Fibroblast of upper back skin (primary cell): ENCODE measurements at regions not wholly inside any gene's neighbourhood (a gene's known extent, or its start where the extent isn't known, plus 50 kb on each side); places are given as distances from the start of the nearest gene placed in this dataset.
"Not testable (repeated sequence)": the region's sequence is repeated elsewhere in the genome, so short reads cannot be mapped to it uniquely, and the experiment has no call there.

Experiments
- DNase-seq: peaks from one replicate; pipeline ENCODE4 v3.0.0-alpha.2; 2013

DNA sequence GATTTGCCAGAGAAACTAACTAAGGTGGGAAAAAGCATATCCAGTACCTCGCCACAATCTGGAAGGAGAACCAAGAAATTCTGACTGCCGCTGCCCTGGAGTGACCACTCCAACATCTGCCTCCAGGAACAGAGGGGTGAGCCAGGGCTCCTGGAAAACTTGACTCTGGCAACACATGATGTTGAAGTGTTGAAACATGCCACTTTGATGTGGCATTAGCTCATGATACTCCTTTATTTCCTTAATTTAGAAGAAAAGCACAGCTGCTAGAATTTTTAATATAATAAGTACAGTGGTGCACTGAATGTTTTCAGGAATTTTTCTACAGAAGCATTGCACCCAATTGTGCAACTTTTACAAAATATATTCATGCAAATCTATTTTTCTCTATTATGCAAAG is 109.9 kb upstream of the BCL6 start:
- DNase-seq = no peak

DNA sequence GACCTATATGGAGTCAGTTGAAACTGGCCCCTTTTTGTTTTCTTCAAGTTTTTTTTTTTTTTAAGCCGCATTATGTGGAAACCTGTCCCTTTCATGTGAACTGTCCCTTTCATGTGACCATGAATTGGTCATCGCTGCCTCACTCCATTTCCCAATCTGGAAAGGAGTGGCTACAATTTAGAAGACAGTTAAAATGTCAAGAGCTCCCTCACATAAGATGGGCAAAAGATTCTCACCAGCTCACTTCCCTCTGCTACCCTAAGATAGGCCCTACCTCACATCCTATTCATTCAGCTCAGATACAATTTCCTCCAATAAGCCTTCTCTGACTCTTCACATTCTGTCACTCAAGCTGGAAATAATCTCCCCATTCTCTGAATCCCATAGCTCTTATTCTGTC is 111.3 kb upstream of the BCL6 start:
- no peak for DNase-seq

DNA sequence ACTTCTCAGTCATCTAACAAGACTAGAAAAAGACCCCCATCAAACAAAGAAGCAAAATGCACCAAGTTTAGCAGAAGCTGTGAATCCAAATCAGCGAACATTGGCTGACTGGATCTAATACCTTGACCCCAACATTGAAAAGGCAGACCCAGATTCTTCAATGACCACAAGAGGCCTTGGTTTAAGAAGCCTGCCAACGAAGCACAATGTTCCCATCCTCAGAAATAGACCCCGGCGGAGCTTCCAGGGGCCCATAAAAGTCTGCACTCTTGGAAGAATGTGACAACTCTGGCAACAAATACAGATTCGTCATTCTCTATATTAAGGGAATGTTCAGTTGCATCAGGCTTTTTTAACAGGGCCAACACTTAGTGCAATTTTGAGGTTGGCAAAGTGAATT is 112.8 kb upstream of the BCL6 start:
- peak; percentile 22 for DNase-seq

DNA sequence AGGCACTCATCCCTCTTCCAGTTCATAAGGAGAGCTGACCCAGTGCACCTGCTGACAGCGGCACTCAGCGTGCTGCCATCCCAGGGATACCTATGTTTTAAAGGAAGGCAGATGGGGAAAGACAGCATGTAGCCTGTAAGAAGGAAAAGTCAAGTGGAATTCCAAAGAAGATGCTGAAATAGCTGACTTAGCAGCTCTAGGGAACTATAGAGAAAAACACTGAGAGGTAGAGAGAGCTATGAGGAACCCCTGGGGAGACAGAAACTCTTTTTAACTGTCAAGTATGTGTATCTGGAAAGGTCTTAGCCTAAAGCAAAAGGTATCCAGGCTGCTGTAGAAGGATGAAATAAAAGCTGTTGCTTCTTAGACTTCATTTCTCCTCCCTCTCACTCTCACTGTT is 113.4 kb upstream of the BCL6 start:
- no peak for DNase-seq

DNA sequence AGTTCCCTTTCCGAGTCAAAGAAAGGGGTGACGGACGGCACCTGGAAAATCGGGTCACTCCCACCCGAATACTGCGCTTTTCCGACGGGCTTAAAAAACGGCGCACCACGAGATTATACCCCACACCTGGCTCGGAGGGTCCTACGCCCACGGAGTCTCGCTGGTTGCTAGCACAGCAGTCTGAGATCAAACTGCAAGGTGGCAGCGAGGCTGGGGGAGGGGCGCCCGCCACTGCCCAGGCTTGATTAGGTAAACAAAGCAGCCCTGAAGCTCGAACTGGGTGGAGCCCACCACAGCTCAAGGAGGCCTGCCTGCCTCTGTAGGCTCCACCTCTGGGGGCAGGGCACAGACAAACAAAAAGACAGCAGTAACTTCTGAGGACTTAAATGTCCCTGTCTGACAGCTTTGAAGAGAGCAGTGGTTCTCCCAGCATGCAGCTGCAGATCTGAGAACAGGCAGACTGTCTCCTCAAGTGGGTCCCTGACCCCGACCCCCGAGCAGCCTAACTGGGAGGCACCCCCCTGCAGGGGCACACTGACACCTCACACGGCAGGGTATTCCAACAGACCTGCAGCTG is 117.5 kb upstream of the BCL6 start:
- not testable (repeated sequence) for DNase-seq

DNA sequence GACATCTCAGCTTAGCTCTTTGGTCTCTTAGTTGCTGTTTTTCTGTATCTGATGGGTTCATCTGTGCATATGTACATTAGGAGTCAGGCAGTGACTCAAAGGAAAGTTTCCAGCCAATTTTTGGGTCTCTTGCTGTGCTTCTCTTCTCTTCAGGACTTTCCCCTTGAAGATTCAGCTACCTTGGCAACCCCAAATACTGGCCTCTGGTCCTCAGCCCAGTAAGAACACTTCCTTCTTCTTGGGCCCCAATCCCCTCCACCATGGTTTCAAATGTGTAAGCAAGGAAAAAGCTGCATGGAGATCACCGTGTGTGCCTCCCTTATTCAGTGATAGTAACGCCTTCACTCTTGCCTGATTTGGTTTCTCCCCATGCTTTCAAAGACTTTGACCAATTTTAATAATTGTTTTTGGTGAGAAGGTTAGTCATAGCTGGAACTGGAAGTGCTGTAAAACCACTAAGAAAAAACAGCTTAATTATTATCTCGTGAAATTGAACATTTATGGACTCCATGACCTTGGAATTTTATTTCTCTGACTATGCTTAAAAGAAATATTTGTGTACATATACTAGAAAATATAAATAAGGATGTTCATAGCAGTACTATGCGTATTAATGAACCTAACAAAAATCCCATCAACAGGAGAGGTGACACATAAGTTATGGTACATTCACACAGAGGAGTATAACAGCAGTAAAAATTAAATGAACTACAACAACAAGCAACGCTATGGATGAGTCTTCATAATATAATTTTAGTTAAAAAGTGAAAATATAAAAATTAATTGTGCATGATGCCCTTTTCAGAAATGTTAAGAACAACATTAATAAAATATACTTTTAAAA is 125.3 kb upstream of the BCL6 start:
- no peak for DNase-seq

DNA sequence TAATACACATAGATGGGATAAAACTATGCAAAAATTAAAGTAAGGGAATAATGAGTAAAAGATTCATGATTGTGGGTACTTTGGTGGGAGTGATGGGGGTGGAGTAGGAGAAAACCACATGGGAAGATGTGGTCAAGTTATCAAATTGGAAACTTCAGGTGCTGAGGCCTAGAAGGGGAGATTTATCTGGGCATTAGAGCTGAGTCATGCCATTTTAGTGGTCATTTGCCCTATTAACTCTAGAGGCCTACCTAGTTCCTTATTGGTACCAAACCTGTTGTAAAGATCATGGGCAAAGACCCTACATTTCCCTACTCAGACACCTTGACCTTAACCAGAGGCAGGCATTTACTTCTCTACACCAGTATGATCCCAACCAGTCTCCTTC is 125.9 kb upstream of the BCL6 start:
- no peak for DNase-seq

DNA sequence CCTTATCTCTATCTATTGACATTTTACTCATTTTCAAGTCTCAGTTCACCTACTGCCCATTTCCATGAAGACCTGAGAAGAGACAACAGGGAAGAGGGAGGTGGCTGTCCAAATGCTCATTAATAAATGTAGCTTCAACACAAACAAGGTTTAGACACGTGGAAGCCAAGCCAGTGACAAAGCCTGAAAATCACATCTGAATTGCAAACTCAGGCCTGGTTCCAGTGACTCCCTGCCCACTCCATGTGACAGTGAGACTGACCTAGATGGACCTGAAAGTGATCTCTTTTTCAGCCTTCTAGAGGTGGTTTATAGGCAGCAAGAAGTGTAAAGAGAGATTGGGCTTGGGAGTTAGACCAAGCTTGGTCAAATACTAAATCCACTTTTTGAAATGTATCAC is 126.6 kb upstream of the BCL6 start:
- no peak for DNase-seq

DNA sequence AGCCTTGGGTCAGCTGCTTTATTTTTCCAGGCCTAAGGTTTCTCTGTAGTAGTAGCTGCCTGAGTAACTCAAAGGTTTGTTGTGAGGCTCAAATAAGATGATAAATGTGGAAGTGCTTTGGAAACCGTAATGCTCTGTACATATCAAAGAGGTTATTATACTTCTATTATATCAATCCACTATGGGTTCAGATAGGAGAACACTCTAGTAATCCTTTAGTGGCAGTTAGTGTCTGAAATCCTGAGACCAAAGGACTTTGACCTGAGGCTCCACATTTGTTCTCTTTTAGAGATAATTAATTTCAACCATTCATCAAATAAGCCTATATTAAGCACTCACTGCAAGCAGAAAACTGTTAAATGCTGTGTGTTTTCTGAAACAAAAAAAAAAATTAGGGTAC is 128.6 kb upstream of the BCL6 start:
- no peak for DNase-seq

DNA sequence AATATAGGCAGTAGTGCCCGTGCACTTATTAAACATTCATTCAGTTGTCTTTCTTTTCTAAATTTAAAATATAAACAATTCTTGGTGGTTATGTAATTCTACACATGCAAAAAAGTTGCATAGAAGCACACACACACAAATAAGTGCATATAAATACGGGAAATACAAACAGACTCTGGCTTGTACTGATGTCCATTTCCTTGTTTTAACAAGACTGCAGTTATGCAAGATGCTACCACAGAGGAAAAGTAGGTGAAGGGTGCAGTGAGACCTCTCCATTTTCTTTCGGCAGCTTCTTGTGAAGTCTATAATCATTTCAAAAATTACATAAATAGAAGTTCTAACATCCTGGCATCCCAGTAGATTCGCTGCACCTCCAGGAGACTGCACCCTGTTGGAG is 130.6 kb upstream of the BCL6 start:
- no peak for DNase-seq

DNA sequence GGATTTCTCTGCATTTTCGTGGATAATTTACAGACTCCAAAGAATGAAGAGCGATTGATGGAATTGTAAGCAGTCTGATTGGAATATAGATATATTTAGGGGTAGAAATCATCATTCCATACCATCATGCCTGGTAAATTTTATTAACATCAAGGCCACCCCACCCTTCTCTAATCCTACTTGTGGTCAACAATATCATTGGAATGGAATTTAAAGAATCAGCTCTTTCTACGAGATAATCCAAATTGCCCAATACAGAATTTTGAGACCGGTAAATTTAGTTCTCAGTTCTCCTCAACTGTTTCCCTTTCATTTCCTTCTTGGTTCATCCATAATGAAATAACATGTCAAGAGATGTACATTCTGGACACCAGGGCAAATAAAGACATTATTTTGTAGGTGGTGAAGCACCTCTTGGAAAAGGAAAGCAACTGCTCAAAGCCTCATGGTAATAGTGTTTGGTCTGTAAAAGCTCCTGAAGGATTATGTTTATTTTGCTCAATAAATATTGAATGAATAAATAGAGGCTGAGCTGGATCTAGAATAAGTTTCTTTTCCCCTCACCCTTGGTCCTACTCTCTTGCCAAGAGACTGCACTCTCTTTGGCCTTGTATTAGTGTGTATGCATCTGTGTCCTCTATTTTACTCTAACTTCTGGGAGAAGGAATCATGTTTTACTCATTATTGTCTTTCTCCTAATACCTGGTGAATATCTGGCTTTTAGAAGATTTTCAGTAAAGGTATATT is 133.7 kb upstream of the BCL6 start:
- peak; percentile 72 for DNase-seq

DNA sequence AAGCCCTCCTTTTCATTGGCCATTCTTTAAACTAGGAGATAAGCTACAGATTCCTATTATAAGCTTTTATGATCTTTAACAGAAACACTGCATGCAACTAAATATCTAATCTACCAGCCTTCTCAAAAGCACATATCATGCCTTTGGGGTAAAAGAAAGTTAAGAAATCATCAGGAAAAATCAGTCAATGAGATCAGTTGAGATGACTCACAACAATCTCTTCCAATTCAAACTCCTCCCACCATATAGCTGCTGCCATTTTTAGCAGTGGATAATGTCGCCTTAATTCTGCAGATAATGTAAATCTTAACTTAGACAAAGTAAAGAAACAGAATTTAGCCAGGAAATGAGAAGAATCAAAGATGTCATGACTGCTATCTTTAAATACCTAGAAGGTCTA is 135.2 kb upstream of the BCL6 start:
- DNase-seq = peak; percentile 16

DNA sequence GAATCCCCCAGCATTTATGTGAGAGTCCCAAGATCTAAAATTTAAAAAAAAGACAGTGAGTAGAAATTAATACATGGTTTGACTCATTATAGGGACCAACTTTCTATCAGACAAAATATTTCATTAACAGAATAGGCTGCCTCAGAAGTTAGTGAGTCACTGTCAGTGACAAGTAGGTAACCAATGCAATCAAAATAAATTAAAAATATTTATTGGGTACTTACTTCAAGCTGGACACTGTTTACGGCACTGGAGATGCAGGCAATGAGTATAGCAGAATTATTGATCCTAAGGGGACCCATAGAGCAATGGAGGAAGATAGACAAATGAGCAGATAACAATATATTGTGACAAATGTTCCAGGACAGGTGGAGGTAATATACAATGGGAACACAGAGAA is 135.6 kb upstream of the BCL6 start:
- DNase-seq = no peak

DNA sequence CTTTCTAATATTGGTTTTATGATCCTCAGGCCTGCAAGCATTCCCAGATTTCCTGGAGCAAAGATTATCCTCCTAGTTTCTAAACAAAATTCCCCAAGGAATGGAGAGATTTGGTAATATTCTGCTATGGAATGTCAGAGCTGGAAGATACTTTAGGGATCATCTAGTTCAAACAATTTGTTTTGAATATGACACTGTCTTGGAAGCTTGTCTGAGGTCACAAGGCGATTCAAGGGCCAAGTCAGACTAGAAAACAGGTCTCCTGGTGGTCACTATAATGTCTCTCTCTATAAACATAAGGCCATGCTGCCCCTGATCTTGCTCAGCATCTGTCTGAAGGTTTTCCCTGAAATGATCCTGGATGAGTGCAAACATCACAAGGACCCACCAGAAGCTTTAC is 143.4 kb upstream of the BCL6 start:
- DNase-seq = no peak

DNA sequence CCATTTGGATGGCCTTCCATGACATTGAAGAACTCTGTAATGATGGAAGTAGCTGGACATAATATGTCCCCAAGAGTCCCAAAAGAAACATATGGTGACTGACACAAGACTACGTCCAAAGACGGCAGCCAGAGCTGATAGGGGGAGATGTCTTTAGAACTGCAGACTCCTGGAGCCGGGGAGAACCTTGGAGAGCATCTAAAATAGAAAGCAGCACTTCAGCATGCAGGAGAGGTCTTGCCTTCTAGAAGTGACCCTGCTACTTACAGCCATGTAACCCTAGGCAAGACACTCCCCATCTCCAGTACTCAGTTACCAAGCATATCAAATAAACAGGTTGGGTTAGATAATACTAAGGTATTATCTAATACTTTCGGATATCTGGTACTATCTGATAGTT is 143.8 kb upstream of the BCL6 start:
- DNase-seq = no peak

DNA sequence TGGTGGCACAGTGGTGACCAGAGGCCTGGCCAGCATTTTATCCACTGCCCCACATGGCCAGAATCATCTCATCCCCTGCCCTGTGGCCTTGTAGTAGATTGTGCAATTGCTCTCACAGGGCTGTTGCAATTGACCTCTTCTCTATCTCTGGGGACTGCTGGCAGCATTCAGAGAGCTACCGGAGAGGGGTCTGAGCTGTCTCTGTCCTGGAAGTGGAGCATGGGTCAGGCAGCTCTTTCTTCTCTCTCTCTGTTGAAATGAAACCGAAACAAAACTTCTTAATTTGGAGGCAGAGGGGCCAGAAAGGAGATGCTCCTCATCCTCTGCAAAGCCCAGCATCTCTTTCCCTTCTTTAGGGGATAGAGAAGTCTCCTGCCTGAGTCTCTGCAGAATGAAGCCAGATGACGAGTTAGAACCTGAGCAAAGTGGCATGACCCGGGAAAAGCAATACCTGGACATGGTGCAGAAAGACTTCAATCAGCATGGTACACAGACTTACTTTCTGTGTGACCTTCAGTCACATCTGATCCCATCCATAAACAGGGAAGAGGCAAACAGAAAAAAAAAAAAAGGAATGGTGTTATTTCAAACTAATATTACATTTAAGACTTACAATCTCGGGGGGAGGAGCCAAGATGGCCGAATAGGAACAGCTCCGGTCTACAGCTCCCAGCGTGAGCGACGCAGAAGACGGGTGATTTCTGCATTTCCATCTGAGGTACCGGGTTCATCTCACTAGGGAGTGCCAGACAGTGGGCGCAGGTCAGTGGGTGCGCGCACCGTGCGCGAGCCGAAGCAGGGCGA is 144.5 kb upstream of the BCL6 start:
- DNase-seq = no peak

DNA sequence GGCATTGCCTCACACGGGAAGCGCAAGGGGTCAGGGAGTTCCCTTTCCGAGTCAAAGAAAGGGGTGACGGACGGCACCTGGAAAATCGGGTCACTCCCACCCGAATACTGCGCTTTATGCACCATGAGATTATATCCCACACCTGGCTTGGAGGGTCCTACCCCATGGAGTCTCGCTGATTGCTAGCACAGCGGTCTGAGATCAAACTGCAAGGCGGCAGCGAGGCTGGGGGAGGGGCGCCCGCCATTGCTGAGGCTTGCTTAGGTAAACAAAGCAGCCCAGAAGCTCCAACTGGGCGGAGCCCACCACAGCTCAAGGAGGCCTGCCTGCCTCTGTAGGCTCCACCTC is 145.1 kb upstream of the BCL6 start:
- not testable (repeated sequence) for DNase-seq

DNA sequence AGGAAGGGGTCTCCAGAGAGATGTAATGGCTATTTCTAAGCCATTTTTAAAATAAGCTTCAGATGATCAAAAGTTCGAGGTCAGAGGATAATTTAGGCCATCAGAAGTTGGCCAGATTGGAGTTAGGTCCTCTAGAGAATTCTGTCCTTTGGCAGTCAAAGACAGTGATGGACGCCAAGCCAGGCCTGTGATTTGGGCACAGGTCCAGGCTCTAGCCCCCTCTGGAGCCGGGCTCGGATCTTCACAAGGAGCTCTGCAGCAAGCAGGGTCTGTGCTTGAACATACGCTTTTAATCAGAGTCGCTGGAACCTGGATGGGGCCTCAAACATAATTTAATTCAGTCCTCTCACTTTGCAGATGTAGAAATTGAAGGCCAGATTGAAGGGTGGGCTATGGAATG is 151.4 kb upstream of the BCL6 start:
- DNase-seq = no peak

DNA sequence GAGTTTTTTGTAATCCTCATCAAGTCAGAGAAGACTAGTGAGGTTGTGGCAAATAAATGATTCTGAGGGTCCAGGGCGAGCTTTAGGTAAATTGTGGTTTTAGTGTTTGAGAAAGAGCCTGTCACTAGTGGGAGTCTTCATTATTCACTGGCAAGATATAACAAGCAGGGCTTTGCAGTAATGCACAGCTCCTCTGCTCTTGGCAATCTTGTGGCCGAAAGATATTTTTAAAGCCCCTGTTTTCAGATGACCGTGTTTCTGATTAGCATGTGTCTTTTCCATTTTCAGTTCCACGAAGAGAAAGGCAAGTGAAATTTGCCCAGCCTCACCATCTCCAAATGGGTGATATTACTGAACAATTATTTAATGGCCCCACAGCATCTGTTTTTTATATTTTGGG is 154.0 kb upstream of the BCL6 start:
- no peak for DNase-seq

DNA sequence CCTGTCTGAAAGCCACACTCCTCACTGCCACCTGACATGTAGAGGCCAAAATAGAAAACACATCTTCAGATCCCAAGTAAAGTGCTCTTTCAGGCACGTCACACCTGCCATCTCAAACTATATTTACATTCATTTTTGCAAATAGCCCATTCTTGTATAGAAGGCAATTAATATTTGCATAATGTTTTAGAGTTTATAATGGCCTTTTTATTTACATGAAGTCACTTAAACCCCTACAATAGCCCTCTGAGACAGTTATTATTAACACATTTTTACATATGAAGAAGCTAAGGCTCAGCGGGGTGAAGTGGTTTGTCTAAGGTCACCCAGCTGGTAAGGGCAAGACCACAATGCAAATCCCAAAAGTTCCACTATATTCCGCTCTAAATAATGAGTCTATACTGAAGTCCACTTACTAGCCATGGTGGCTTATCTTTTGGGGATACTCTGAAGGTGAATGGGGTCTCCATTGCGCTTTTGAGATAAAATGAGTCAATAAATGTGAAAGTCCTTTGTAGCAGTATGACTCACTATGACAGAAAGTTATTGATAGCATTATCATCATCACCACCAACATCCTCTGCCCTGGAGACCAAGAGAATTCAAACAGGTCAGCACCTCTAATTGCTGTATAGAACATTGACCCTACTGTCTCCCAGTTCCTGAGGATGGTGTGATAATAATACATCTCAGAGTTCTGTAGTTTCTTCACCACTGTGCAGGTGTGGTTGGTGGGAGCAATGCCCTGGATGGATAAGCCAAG is 155.9 kb upstream of the BCL6 start:
- DNase-seq = no peak

DNA sequence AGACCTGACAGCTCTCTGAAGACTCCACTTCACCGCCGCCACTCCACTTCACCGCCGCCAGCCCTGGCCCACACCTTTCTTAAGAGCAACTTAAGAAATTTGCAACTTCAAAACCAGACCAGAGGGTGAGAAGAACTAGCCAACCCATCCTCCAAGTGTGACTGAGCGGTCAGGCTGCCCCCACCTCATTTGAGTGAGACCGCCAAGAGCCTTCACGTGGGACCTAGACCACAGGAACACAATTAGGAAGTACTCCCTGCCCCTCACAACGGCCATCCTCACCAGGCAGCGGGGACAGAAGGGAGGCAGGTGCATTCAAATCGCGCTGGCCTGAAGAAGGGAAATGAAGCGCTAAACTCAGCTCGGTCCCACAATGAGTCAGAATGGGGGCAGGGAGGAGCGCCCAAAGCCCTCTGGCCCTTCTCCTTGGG is 156.8 kb upstream of the BCL6 start:
- no peak for DNase-seq

DNA sequence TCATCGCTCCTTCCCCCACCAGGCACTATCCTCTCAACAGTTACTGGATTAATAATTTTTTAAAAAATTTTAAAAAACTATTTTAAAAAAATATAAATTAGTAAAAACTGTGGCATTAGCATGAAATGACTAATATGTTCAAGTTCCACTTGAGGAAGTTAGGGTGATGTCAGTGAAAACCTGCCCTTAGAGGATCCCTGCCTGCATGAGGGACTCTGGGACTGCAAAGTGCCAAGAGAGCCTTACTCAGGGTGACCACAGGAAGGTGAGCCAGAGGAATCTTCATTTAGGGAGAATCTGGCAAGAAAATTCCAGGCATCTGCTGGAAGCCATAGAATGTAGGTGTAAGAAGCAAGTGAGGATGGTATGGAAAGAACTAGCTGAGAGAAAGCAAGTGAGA is 157.7 kb upstream of the BCL6 start:
- DNase-seq = no peak

DNA sequence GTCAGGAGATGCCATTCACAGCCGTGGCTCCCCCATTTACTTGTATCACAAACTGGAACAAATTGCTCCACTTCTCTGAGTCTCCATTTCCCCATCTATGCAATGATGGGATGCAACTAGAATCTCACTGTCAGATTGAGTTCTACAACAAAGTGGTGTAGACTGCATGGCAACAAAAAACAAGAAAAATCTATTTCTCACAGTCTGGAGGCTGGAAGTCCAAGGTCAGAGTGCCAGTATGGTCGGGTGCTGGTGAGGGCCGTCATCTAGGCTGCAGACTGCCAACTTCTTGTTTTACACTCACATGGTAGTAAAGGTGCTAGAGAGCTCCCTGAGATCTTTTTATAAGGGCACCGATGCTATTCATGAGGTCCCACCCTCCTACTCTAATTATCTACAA is 158.4 kb upstream of the BCL6 start:
- DNase-seq = no peak
